OCI-LY7 (cell line): ENCODE measurements at regions not wholly inside any gene's neighbourhood (a gene's known extent, or its start where the extent isn't known, plus 50 kb on each side); places are given as distances from the start of the nearest gene placed in this dataset.

Experiments
- BruUV-seq: library from RNA; stranded (reverse); fragments of 400-500 nt; replicated peaks from 2 replicates; lab custom pipeline; 2021; lab: Mats Ljungman, UMichigan
- CTCF ChIA-PET: fragments of 300-600 bp; sonication (Branson Sonifier 250); formaldehyde crosslinking; loops from one replicate; lab custom pipeline; 2022; ENCODE audit warnings: antibody characterized with exemption; ENCODE audit not compliant: unreplicated experiment; lab: Charles Lee
- POLR2A ChIA-PET: fragments of 300-600 bp; sonication (Branson Sonifier 250); formaldehyde crosslinking; loops from one replicate; lab custom pipeline; 2022; ENCODE audit warnings: antibody characterized with exemption; lab: Charles Lee
- DNase-seq: peaks from one replicate; pipeline ENCODE4 v3.0.0-alpha.2; 2015; ENCODE audit warnings: low spot score
- H2AFZ ChIP-seq: fragments of 200-600 bp; sonication (generic), shearing (Covaris generic); 2 replicates; pipeline ENCODE4 v1.6.1; 2014; ENCODE audit warnings: mild to moderate bottlenecking, antibody characterized with exemption, low read length, moderate library complexity
- H3K27ac ChIP-seq: fragments of 200-600 bp; sonication (generic); 2 replicates; pipeline ENCODE4 v1.5.1; 2014; ENCODE audit warnings: mixed run types, low read depth, mild to moderate bottlenecking, moderate library complexity, low read length, inconsistent platforms; ENCODE audit not compliant: poor library complexity, severe bottlenecking
- H3K36me3 ChIP-seq: fragments of 200-600 bp; sonication (generic); 2 replicates; pipeline ENCODE4 v1.6.1; 2014; ENCODE audit warnings: mild to moderate bottlenecking, antibody characterized with exemption, low read length, moderate library complexity, mixed read lengths; ENCODE audit not compliant: insufficient read depth
- H3K4me1 ChIP-seq: fragments of 200-600 bp; sonication (generic); 2 replicates; pipeline ENCODE4 v1.5.1; 2014; ENCODE audit warnings: mild to moderate bottlenecking, low read length; ENCODE audit not compliant: insufficient read depth, poor library complexity, severe bottlenecking
- H3K4me2 ChIP-seq: fragments of 200-600 bp; sonication (generic); 2 replicates; pipeline ENCODE4 v1.6.1; 2014; ENCODE audit warnings: mild to moderate bottlenecking, low read length
- H3K4me3 ChIP-seq: fragments of 200-600 bp; sonication (generic); 2 replicates; pipeline ENCODE4 v1.5.1; 2014; ENCODE audit warnings: mild to moderate bottlenecking, low read depth, low read length; ENCODE audit not compliant: poor library complexity, severe bottlenecking
- H3K79me2 ChIP-seq: fragments of 200-600 bp; sonication (generic); 2 replicates; pipeline ENCODE4 v1.6.1; 2016; ENCODE audit warnings: low read depth, mild to moderate bottlenecking, low read length, moderate library complexity, mixed read lengths; ENCODE audit not compliant: insufficient read depth
- H3K9me2 ChIP-seq: fragments of 200-600 bp; sonication (generic); 2 replicates; pipeline ENCODE4 v1.6.1; 2016; ENCODE audit warnings: mild to moderate bottlenecking, low read length, mixed read lengths; ENCODE audit not compliant: insufficient read depth
- H3K9me3 ChIP-seq: fragments of 200-600 bp; sonication (generic); 2 replicates; pipeline ENCODE4 v1.6.1; 2014; ENCODE audit warnings: mild to moderate bottlenecking, mixed run types, low read length, mixed read lengths
- H4K20me1 ChIP-seq: fragments of 200-600 bp; sonication (generic); 2 replicates; pipeline ENCODE4 v1.6.1; 2014; ENCODE audit warnings: mild to moderate bottlenecking, antibody characterized with exemption, low read length, moderate library complexity, mixed read lengths; ENCODE audit not compliant: insufficient read depth
- CTCF ChIP-seq: fragments of 200-600 bp; sonication (generic); conservative IDR thresholded peaks from 2 replicates; pipeline ENCODE4 v1.5.1; 2014; ENCODE audit warnings: mild to moderate bottlenecking, antibody characterized with exemption, low read length, moderate library complexity, mixed read lengths
- EZH2phosphoT487 ChIP-seq: fragments of 200-600 bp; sonication (generic); IDR thresholded peaks from 2 replicates; pipeline ENCODE4 v1.6.1; 2018; ENCODE audit warnings: low read depth, borderline replicate concordance, mild to moderate bottlenecking, mixed run types, antibody characterized with exemption, low read length, moderate library complexity, mixed read lengths
- intact Hi-C: fragments of 100-400 bp; cut with micrococcal nuclease; formaldehyde crosslinking; loops from one replicate; pipeline ENCODE4 v1.10.0; 2022; ENCODE audit not compliant: unreplicated experiment

GRCh38 chr6:19087897-19088296, 700.7 kb downstream of the RNF144B start:
- H3K9me3 ChIP-seq, result no peaks in the 10 kb centered on the region
- no peak for DNase-seq
- no peaks in the 10 kb centered on the region for H3K4me1 ChIP-seq
- no peaks in the 10 kb centered on the region for H3K9me2 ChIP-seq
- no peak overlapping the region for H2AFZ ChIP-seq
- H3K4me3 ChIP-seq, result no peak overlapping the region
- H3K27ac ChIP-seq, result no peak overlapping the region
- H3K79me2 ChIP-seq, result no peaks in the 10 kb centered on the region
- intact Hi-C loops, result no loop called here
- BruUV-seq, result no TSS peak
- no peaks in the 10 kb centered on the region for H4K20me1 ChIP-seq
- no peaks in the 10 kb centered on the region for H3K36me3 ChIP-seq
- TF ChIP-seq EZH2phosphoT487 (no peak), CTCF (no peak)
- no peak overlapping the region for H3K4me2 ChIP-seq
- CTCF ChIA-PET, result no interaction called here
- POLR2A ChIA-PET, result no interaction called here

- TF ChIP-seq EZH2phosphoT487 (no peak), CTCF (no peak)
- H3K4me1 ChIP-seq, result no peaks in the 10 kb centered on the region
- ChIA-PET CTCF (no interaction called here), POLR2A (no interaction called here)
- DNase-seq, result no peak
- BruUV-seq, result no TSS peak
- no peak overlapping the region for H3K4me3 ChIP-seq
- intact Hi-C loops, result no loop called here
- H3K27ac ChIP-seq, result no peak overlapping the region
- H3K79me2 ChIP-seq, result no peaks in the 10 kb centered on the region
- no peak overlapping the region for H2AFZ ChIP-seq
- H3K9me3 ChIP-seq, result no peaks in the 10 kb centered on the region
- H3K9me2 ChIP-seq, result no peaks in the 10 kb centered on the region
- H3K36me3 ChIP-seq, result no peaks in the 10 kb centered on the region
- H4K20me1 ChIP-seq, result no peaks in the 10 kb centered on the region
- H3K4me2 ChIP-seq, result no peak overlapping the region
Measured at GRCh38 chr6:19100752-19101151, 713.6 kb downstream of the RNF144B start.

GRCh38 chr6:19102936-19103335, 715.8 kb downstream of the RNF144B start:
- no peaks in the 10 kb centered on the region for H3K36me3 ChIP-seq
- H2AFZ ChIP-seq, result no peak overlapping the region
- ChIA-PET POLR2A (no interaction called here), CTCF (no interaction called here)
- H3K4me2 ChIP-seq, result no peak overlapping the region
- intact Hi-C loops, result no loop called here
- no peaks in the 10 kb centered on the region for H3K79me2 ChIP-seq
- no peaks in the 10 kb centered on the region for H3K9me2 ChIP-seq
- TF ChIP-seq CTCF (no peak), EZH2phosphoT487 (no peak)
- H3K4me1 ChIP-seq, result no peaks in the 10 kb centered on the region
- no peaks in the 10 kb centered on the region for H3K9me3 ChIP-seq
- no peak for DNase-seq
- no peaks in the 10 kb centered on the region for H4K20me1 ChIP-seq
- H3K27ac ChIP-seq, result no peak overlapping the region
- no TSS peak for BruUV-seq
- no peak overlapping the region for H3K4me3 ChIP-seq
